GM18909 (cell line): ENCODE measurements at regions not wholly inside any gene's neighbourhood (a gene's known extent, or its start where the extent isn't known, plus 50 kb on each side); places are given as distances from the start of the nearest gene placed in this dataset.
"Not testable (repeated sequence)": the region's sequence is repeated elsewhere in the genome, so short reads cannot be mapped to it uniquely, and the experiment has no call there.

ENCODE experiments used
- ATAC-seq: cut with Tn5 transposase; IDR thresholded peaks from one replicate; pipeline ENCODE4 v1.9.1; 2021; ENCODE audit warnings: mild to moderate bottlenecking; ENCODE audit not compliant: unreplicated experiment, poor library complexity

DNA sequence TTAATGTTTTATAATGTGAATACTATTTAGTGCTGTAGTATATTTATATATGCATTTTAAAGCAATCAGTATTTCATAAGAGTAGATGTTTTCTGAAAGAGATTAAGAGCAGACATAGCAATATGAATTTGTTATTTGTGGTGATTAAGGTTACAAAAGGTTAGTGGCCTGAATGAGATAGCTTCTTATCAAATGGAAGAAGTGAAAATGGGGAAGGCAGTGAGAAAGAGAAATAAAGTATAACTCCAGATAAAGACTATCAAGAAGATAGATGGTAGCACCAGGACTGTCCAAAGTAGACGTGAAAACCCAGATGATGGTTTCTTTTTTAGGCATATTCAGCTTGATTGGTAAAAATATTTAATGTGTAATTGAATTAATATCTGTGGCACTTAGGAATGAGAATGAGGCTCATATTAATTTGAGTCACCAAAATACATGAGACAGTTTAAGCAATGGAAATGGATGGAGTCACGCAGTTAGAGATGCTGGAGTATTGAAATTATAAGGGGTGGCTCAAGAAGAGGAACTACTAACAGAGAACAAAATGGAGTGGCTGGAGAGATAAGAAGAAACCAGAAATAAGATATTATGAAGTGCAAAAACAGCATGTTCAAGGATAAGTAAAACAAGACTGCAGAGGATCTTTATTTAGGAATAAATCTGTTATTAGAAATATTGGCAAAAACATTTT is 288.0 kb upstream of the SEMA3C start:
- ATAC-seq, result no peak

- no peak for ATAC-seq
Observed at GRCh38 chr7:81206217-81206616, 287.4 kb upstream of the SEMA3C start.

- no peak for ATAC-seq
Observed at GRCh38 chr7:81201188-81201587, 282.3 kb upstream of the SEMA3C start.

GRCh38 chr7:81198766-81199165 is 279.9 kb upstream of the SEMA3C start:
- ATAC-seq, result no peak

- ATAC-seq, result no peak
Observed at GRCh38 chr7:81197266-81197665, 278.4 kb upstream of the SEMA3C start.

GRCh38 chr7:81195033-81195432 is 276.2 kb upstream of the SEMA3C start:
- ATAC-seq, result no peak

GRCh38 chr7:81190997-81191768 is 272.3 kb upstream of the SEMA3C start:
- ATAC-seq, result no peak

- no peak for ATAC-seq
Observed at GRCh38 chr7:81187753-81188152, 268.9 kb upstream of the SEMA3C start.

DNA sequence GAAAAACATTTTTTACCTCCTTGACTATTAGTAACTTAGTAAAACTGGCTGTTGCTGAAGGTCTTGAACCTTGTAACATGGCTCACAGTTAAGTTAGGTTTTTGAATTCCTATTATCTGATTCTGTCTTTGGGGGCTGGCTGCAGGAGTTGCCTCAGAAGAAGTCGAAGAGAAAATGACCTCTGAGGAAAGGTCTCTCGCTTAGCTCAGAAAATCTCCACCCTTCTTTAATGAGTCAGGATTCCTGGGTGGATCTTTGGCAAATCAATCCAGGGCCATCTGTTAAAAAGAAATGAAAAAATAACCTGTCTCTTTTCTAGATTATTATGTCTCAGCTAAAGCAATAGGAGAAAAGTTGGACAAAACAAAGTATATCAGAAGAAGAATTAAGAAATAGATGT is 267.8 kb upstream of the SEMA3C start:
- ATAC-seq, result no peak

GRCh38 chr7:81185072-81185471 is 266.2 kb upstream of the SEMA3C start:
- ATAC-seq, result no peak

DNA sequence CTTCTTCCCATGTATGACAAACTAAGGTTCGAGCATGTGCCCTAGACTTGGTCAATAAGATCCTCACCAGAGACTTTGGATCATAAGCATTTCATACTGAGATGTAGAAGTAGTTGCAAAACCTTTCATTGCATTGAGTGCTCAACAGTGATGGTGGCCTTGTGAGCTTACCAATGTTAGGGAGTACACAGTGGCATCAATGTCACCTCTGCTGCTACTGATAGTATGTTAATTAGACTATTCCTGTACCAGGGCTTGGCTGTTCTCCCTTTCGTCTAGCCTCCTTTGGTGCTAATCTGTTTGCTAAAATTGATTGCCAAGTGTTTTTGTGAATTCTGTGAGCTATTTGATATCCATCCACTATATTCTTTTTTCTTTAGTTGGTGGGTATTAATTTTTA is 264.5 kb upstream of the SEMA3C start:
- no peak for ATAC-seq

- ATAC-seq, result not testable (repeated sequence)
Observed at GRCh38 chr7:81182056-81182455, 263.2 kb upstream of the SEMA3C start.

- ATAC-seq, result no peak
Observed at GRCh38 chr7:81181066-81181465, 262.2 kb upstream of the SEMA3C start.

DNA sequence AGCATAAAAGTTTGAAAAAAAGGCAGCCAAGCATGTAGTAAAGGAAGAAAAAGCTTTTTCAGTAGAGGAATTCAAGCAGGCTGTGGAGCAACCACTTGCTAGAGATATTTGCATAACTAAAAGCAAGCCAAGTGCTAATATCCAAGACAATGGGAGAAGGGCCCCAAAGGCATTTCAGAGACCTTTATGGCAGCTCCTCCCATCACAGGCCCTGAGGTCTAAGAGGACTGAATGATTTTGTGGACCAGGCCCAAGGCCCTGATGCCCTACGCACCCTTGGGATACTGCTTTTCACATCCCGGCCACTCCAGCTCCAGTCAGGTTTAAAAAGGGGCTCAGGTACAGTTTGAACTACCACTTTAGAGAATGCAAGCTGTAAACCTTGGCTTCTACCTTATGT is 261.7 kb upstream of the SEMA3C start:
- no peak for ATAC-seq

DNA sequence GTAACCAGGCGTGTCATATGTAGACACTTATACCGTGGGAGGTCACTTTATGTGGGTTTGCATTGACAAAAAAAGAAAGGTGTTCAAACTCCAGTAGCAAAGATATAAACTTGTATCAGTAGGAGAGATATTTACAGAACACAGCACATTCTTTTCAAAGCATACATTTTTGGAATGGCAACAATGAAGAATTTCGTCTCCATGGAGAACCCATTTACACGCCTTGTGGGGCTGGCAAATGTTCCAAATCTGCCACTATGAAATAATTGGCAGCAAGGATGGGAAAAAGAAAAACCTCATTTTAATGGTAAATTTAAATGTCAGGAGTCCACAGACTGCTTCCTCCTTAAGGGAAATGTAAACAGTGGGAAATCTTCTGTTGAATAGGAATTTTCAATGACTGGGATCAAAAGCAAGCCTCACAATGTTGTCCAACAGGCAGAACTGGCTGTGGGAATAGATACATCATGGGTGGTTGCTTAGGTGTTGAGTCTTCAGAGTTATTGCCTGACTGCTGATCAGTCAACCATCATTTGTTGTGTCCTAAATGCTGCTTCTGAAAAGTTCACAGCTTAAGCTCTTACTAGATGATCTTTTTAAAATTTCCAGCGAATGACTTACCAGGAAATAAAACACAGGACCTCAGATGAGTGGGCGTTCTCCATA is 256.6 kb upstream of the SEMA3C start:
- no peak for ATAC-seq

GRCh38 chr7:81173766-81174281 is 255.0 kb upstream of the SEMA3C start:
- no peak for ATAC-seq

DNA sequence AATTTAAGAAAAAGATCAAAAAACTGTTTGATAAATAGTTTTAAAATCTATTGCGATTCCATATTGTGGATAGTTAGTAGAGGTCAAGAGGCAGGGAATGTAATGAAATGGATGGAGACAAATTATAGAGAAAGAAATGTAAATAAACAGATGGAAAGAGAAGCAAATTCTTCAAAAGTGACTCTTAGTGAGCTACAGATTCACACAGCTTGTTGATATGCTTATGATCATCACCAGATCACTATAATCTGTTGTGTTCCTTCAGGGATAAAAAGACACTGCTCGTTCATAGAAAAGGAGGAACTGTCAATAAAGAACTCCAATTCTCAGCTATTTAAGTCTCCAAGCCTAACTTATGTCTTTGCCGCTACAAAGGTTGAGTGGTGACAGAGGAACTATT is 251.4 kb upstream of the SEMA3C start:
- no peak for ATAC-seq

GRCh38 chr7:81167934-81168333 is 249.1 kb upstream of the SEMA3C start:
- no peak for ATAC-seq

DNA sequence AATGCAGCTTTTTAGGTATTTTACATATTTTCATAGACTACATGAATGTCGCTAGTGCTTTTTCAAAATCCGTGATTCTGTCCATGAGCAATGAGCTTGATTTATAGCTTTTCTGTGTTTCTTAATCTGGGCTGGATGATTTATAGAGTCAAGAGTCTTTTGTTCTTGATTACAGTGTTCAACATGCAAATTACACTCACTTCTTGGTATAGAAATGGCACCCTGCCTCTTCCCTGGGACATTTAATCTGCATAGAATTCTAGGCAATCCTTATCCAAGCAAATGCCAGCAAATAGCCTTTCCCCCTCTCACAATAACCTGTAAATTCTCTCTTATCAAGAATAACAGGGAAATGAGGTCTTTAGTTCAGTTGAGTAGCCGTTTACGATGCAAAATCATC is 246.2 kb upstream of the SEMA3C start:
- ATAC-seq, result no peak

DNA sequence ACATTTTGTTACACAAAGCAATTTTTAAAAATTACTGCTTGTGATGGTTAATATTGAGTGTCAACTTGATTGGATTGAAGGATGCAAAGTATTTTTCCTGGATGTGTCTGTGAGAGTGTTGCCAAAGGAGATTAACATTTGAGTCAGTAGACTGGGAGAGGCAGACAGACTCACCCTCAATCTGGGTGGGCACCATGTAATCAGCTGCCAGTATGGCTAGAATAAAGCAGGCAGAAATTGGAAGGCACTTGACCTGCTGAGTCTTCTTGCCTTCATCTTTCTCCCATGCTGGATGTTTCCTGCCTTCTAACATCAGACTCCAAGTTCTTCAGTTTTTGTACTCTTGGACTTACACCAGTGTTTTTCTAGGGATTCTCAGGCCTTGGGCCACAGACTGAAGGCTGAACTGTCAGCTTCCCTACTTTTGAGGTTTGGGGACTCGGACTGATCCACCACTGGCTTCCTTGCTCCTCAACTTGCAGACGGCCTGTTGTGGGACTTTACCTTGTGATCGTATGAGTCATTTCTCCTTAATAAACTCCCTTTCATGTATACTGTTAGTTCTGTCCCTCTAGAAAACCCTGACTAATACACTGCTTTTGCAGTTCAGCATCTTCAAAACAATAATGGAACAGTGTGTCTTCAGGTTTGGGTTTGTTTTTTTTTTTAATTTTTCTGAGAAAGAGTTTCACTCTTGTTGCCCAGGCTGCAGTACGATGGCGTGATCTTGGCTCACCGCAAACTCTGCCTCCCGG is 244.1 kb upstream of the SEMA3C start:
- no peak for ATAC-seq

GRCh38 chr7:81162234-81162633 is 243.4 kb upstream of the SEMA3C start:
- ATAC-seq, result no peak
